Uterus (tissue), 3 donors: ENCODE measurements at regions not wholly inside any gene's neighbourhood (a gene's known extent, or its start where the extent isn't known, plus 50 kb on each side); places are given as distances from the start of the nearest gene placed in this dataset.

Experiments used
- DNase-seq, 2 donors: peaks; one replicate each; pipeline ENCODE4 v3.0.0-alpha.2; 2019 to 2020
- H3K27ac ChIP-seq, 2 donors: fragments of 200-600 bp; sonication (generic); 1 replicate in 1 of 2; 2 replicates in 1 of 2; pipeline ENCODE4 v1.5.1; 2016 to 2018
- H3K27me3 ChIP-seq, 2 donors: fragments of 200-600 bp; sonication (generic); one replicate each; pipeline ENCODE4 v1.5.1; 2018 to 2019; ENCODE audit warnings: control low read depth in 1 of 2
- H3K36me3 ChIP-seq, 2 donors: fragments of 200-600 bp; sonication (generic); one replicate each; pipeline ENCODE4 v1.5.1; 2019; ENCODE audit warnings: control low read depth in 1 of 2
- H3K4me1 ChIP-seq, 2 donors: fragments of 200-600 bp; sonication (generic); one replicate each; pipeline ENCODE4 v1.5.1; 2018 to 2019; ENCODE audit warnings: control low read depth in 1 of 2
- H3K4me3 ChIP-seq, 2 donors: fragments of 200-600 bp; sonication (generic); 1 replicate in 1 of 2; 2 replicates in 1 of 2; pipeline ENCODE4 v1.5.1; 2018 to 2019; ENCODE audit warnings: mild to moderate bottlenecking in 1 of 2
- H3K9me3 ChIP-seq, 2 donors: fragments of 200-600 bp; sonication (generic); one replicate each; pipeline ENCODE4 v1.5.1; 2019; ENCODE audit warnings: control low read depth in 1 of 2
- POLR2A ChIP-seq, 2 donors: fragments of 450-650 bp; IDR thresholded peaks; one replicate each; pipeline ENCODE4 v1.6.1; 2016; ENCODE audit warnings: antibody characterized with exemption in 2 of 2, mild to moderate bottlenecking in 1 of 2, moderate library complexity in 1 of 2
- intact Hi-C: fragments of 100-400 bp; cut with DNase I; formaldehyde crosslinking; loops from one replicate; pipeline ENCODE4 v1.15.1; 2023; ENCODE audit warnings: low total_unique reads
- TF ChIP-seq, protein P1 (sequence below), 4 experiments: fragments of 200-600 bp in 2 of 4; fragments of 450-650 bp in 2 of 4; sonication (generic) in 2 of 4; IDR thresholded peaks; one replicate each; pipeline ENCODE4 v1.5.1; 2016 to 2019; ENCODE audit warnings: antibody characterized with exemption in 4 of 4, mild to moderate bottlenecking in 2 of 4, moderate library complexity in 1 of 4
- donor health status: DM: yes; HTN: yes; CAD: no.

DNA sequence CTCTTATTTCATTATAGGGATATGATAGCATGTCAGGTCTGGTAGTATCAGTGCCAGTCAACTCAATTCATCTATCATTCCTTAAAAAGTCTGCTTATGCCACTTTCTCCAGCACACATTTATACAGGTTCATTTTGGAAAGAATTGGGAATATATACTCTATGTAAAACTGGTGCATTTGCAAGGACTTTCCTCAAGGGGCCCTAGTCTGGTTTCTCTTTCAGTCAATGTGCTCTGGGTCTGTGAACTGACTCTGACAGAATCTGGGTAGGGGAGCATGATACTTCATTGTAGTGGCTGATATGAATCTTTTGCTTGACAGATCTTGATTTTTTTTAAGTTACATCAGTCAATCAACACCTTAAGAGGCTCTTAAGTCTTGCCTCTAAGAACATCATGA is 313.9 kb downstream of the HTR1A start:
- no peak overlapping the region for H3K4me3 ChIP-seq
- H3K4me1 ChIP-seq = no peaks in the 10 kb centered on the region
- H3K9me3 ChIP-seq = no peaks in the 10 kb centered on the region
- no peak for DNase-seq
- intact Hi-C loops = no loop called here
- H3K27me3 ChIP-seq = no peaks in the 10 kb centered on the region
- no peak overlapping the region for H3K27ac ChIP-seq
- TF ChIP-seq, protein P1, sequence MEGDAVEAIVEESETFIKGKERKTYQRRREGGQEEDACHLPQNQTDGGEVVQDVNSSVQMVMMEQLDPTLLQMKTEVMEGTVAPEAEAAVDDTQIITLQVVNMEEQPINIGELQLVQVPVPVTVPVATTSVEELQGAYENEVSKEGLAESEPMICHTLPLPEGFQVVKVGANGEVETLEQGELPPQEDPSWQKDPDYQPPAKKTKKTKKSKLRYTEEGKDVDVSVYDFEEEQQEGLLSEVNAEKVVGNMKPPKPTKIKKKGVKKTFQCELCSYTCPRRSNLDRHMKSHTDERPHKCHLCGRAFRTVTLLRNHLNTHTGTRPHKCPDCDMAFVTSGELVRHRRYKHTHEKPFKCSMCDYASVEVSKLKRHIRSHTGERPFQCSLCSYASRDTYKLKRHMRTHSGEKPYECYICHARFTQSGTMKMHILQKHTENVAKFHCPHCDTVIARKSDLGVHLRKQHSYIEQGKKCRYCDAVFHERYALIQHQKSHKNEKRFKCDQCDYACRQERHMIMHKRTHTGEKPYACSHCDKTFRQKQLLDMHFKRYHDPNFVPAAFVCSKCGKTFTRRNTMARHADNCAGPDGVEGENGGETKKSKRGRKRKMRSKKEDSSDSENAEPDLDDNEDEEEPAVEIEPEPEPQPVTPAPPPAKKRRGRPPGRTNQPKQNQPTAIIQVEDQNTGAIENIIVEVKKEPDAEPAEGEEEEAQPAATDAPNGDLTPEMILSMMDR (IDR thresholded peaks at IDR 0.05) = no peak
- TF ChIP-seq POLR2A (IDR thresholded peaks at IDR 0.05) = no peak
- H3K36me3 ChIP-seq = no peaks in the 10 kb centered on the region

DNA sequence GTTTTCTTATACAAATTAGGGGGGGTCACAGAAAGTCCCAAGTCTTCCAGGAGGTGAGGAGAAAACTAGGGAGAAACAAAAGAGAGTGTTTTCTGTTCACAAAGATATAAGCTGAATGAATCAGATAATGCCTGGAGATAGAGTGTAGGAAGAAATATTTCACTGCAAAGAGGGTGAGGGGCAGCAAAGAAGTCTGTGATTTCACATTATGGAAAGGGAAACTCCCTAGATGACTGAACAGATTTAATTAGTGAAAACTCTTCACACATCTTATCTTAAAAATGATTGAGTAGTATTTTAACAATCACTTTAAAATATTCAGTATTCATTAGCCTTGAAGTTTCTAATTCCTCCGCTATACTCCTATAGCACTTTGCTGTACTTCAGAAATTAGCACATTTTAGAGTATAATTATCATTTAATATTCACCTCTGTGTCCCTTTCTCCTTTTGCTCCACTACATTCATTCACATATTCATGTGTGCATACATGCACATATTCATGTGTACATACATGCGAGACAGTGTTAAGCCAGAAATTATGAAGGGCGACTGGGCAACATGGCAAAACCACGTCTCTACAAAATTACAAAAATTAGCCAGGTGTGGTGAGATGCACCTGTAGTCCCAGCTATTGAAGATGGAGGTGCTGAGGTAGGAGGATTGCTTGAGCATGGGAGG is 332.2 kb downstream of the HTR1A start:
- intact Hi-C loops = no loop called here

DNA sequence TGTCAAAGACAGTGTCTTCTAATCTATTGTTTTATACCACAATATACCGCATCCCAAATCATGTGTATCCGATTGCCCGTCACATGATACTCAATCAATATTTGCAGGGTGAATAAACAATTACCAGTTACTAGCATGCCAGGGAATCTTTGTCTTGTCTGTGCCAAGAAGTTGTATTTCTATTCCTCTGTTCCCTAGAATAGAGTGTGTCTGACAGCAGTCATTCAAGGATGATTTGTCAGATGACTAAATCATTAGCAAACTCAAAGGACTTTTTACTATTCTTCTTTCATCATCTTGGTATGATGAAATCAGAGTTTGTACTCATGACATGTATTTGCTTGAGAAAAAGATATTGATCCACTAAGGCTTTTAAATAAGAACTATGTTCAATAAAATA is 348.8 kb downstream of the HTR1A start:
- intact Hi-C loops = no loop called here
- TF ChIP-seq POLR2A (IDR thresholded peaks at IDR 0.05) = no peak
- H3K27ac ChIP-seq = no peak overlapping the region
- H3K9me3 ChIP-seq = no peaks in the 10 kb centered on the region
- no peaks in the 10 kb centered on the region for H3K4me1 ChIP-seq
- no peaks in the 10 kb centered on the region for H3K36me3 ChIP-seq
- no peak overlapping the region for H3K4me3 ChIP-seq
- H3K27me3 ChIP-seq = no peaks in the 10 kb centered on the region
- DNase-seq = no peak

More for the DNA sequence above, 332.2 kb downstream of the HTR1A start:
- DNase-seq = no peak
- Histone ChIP-seq H3K36me3 (no peaks in the 10 kb centered on the region), H3K27ac (no peak overlapping the region), H3K9me3 (no peaks in the 10 kb centered on the region), H3K4me3 (no peak overlapping the region), H3K4me1 (no peaks in the 10 kb centered on the region), H3K27me3 (no peaks in the 10 kb centered on the region)
- TF ChIP-seq POLR2A (IDR thresholded peaks at IDR 0.05) = no peak
- TF ChIP-seq, protein P1 (IDR thresholded peaks at IDR 0.05) = no peak

DNA sequence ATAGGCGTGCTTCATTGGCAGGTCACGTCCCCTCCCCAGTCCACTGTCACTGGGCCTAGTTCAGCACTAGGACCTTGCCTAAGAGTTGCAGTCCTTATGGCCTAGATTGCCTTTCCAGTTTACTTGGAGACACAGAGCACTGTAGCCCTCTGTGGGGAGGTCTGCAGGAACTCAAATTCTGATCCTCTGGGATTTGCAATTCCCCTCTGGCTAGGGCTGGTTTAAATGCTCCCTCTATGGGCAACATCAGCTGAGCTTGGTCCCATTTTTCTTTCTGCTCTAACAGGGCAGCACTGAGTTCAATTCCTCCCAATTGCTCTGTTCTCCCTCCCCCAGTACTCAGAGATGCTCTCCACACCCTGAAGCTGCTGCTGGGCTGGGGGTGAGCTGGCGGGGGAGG is 358.2 kb downstream of the HTR1A start:
- TF ChIP-seq, protein P1 (IDR thresholded peaks at IDR 0.05) = no peak
- no peak for TF ChIP-seq POLR2A (IDR thresholded peaks at IDR 0.05)
- Histone ChIP-seq H3K4me1 (no peaks in the 10 kb centered on the region), H3K36me3 (no peaks in the 10 kb centered on the region), H3K27me3 (no peaks in the 10 kb centered on the region), H3K9me3 (no peaks in the 10 kb centered on the region), H3K4me3 (no peak overlapping the region), H3K27ac (no peak overlapping the region)
- intact Hi-C loops = no loop called here
- DNase-seq = no peak

DNA sequence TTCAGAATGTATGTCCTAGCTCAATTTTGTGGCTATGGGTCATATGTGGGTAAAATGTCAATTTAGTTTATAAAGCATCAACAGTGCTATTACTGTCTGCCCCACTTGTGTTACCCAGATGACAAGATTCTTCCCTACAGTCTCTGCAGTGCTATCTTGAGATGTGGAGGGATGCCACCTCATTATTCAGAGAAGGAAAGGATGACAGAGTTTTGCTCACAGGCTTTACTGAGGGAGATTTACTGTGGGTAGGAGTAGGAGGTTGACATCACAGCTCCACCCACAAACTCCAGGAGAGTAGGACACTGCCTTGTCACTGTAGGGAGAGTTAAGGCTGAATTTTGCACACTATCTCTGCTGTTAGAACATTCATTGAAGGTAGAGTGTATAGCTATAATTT is 359.3 kb downstream of the HTR1A start:
- Histone ChIP-seq H3K9me3 (no peaks in the 10 kb centered on the region), H3K4me1 (no peaks in the 10 kb centered on the region), H3K27ac (no peak overlapping the region), H3K36me3 (no peaks in the 10 kb centered on the region), H3K4me3 (no peak overlapping the region), H3K27me3 (no peaks in the 10 kb centered on the region)
- TF ChIP-seq, protein P1 (IDR thresholded peaks at IDR 0.05) = no peak
- no peak for TF ChIP-seq POLR2A (IDR thresholded peaks at IDR 0.05)
- no peak for DNase-seq
- intact Hi-C loops = no loop called here

DNA sequence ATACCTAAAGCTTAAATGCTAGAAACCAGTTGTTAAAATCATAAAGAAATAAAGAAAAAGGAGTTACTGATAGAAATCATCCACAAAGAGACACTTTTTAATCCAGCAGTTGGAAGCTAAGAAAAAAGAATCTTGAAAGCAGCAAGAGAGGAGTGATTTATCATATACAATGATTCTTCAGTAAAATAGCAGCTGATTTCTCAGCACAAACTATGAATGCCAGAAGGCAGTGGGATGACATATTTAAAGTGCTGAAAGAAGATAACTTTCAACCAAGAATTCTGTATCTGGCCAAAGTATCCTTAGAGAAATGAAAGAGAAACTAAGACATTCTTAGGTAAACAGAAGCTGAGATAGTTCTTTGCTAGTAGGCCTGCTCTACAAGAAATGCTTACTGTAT is 366.0 kb downstream of the HTR1A start:
- Histone ChIP-seq H3K9me3 (no peaks in the 10 kb centered on the region), H3K27ac (no peak overlapping the region), H3K36me3 (no peaks in the 10 kb centered on the region), H3K4me1 (no peaks in the 10 kb centered on the region), H3K27me3 (no peaks in the 10 kb centered on the region), H3K4me3 (no peak overlapping the region)
- intact Hi-C loops = no loop called here
- DNase-seq = no peak
- TF ChIP-seq POLR2A (IDR thresholded peaks at IDR 0.05) = no peak
- TF ChIP-seq, protein P1 (IDR thresholded peaks at IDR 0.05) = no peak
